Caco-2 (cell line): ENCODE measurements at regions not wholly inside any gene's neighbourhood (a gene's known extent, or its start where the extent isn't known, plus 50 kb on each side); places are given as distances from the start of the nearest gene placed in this dataset.

ENCODE experiments used
- BruUV-seq: library from RNA; stranded (reverse); fragments of 400-500 nt; replicated peaks from 2 replicates; lab custom pipeline; 2021; lab: Mats Ljungman, UMichigan
- CTCF ChIA-PET: fragments of 300-600 bp; sonication (Branson Sonifier 250); formaldehyde crosslinking; loops from one replicate; lab custom pipeline; 2022; ENCODE audit warnings: antibody characterized with exemption; lab: Charles Lee
- POLR2A ChIA-PET: fragments of 300-600 bp; sonication (Branson Sonifier 250); formaldehyde crosslinking; loops from one replicate; lab custom pipeline; 2022; ENCODE audit warnings: antibody characterized with exemption; lab: Charles Lee
- DNase-seq, 2 experiments: peaks; one replicate each; pipeline versions ENCODE4 v3.0.0 to v3.0.0-alpha.2; 2020 to 2022
- H3K27me3 ChIP-seq: replicated peaks from 2 replicates; pipeline ENCODE4 v1.6.0; 2011; ENCODE audit warnings: low read length; ENCODE audit not compliant: control insufficient read depth, insufficient read depth
- H3K36me3 ChIP-seq: 2 replicates; pipeline ENCODE4 v1.5.1; 2011; ENCODE audit warnings: low read length; ENCODE audit not compliant: control insufficient read depth, insufficient read depth
- H3K4me1 ChIP-seq: fragments of 250-450 bp; sonication (Bioruptor Pico); 2 replicates; pipeline ENCODE4 v1.5.1; 2020; ENCODE audit warnings: mild to moderate bottlenecking
- H3K4me3 ChIP-seq: 2 replicates; pipeline ENCODE4 v1.5.1; 2011; ENCODE audit warnings: low read depth, mild to moderate bottlenecking, control low read depth, low read length
- H3K9me3 ChIP-seq: fragments of 250-450 bp; sonication (Bioruptor Pico); 2 replicates; pipeline ENCODE4 v1.5.1; 2020; ENCODE audit warnings: mild to moderate bottlenecking, moderate library complexity
- H3K27ac Mint-ChIP-seq: one replicate; pipeline ENCODE4 v1.8.0; 2022; ENCODE audit warnings: mixed read lengths; ENCODE audit not compliant: unreplicated experiment
- H3K27me3 Mint-ChIP-seq: one replicate; pipeline ENCODE4 v1.8.0; 2022; ENCODE audit warnings: mixed read lengths; ENCODE audit not compliant: insufficient read depth, unreplicated experiment
- H3K36me3 Mint-ChIP-seq: one replicate; pipeline ENCODE4 v1.8.0; 2022; ENCODE audit warnings: mild to moderate bottlenecking, mixed read lengths; ENCODE audit not compliant: insufficient read depth, unreplicated experiment
- H3K4me1 Mint-ChIP-seq: one replicate; pipeline ENCODE4 v1.8.0; 2022; ENCODE audit warnings: low read depth, mixed read lengths; ENCODE audit not compliant: unreplicated experiment
- H3K4me3 Mint-ChIP-seq: one replicate; pipeline ENCODE4 v1.8.0; 2022; ENCODE audit warnings: mild to moderate bottlenecking, moderate library complexity, mixed read lengths; ENCODE audit not compliant: unreplicated experiment
- H3K9me3 Mint-ChIP-seq: one replicate; pipeline ENCODE4 v1.8.0; 2022; ENCODE audit warnings: mixed read lengths; ENCODE audit not compliant: unreplicated experiment
- intact Hi-C: fragments of 100-400 bp; cut with micrococcal nuclease; formaldehyde crosslinking; loops from one replicate; pipeline ENCODE4 v1.10.0; 2022; ENCODE audit not compliant: unreplicated experiment
- TF ChIP-seq, protein P1 (sequence below), 2 experiments: fragments of 200-600 bp in 1 of 2; IDR thresholded peaks; 1 replicate in 1 of 2; 2 replicates in 1 of 2; pipeline versions ENCODE4 v1.5.1 to v1.8.0; 2011 to 2022; ENCODE audit warnings: antibody characterized with exemption in 1 of 2, control low read depth in 1 of 2, inconsistent platforms in 1 of 2, low read depth in 1 of 2, low read length in 1 of 2, mild to moderate bottlenecking in 1 of 2, moderate library complexity in 1 of 2; ENCODE audit not compliant: insufficient read depth in 1 of 2, severe bottlenecking in 1 of 2, unreplicated experiment in 1 of 2

DNA sequence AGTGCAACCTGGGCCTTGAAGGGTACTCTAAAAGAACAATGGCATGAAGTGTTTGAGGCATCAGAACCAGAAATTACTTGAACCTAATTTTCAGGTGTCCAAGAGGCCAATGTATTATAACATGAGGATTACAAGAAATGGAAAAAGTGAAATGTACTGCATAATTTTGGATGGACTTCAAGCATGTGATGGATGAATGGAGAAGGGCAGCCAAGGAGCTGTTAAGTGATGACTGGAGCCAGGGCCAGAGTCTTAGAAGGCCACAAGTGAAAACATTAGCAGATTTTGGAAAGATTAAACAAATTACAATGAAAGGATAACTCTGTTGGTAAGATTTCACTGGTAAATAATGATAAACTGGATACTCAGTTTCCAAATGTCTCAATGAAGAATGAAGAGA is 738.2 kb downstream of the CD109 start:
- no TSS peak for BruUV-seq
- Mint-ChIP-seq H3K36me3 (no peaks in the 10 kb centered on the region), H3K9me3 (no peaks in the 10 kb centered on the region), H3K27ac (no peak overlapping the region), H3K4me1 (peaks cover 3% of the 10 kb centered on the region), H3K27me3 (peaks cover 3% of the 10 kb centered on the region), H3K4me3 (no peak overlapping the region)
- DNase-seq, result no peak
- Histone ChIP-seq H3K9me3 (no peaks in the 10 kb centered on the region), H3K27me3 (no peaks in the 10 kb centered on the region), H3K4me3 (no peak overlapping the region), H3K4me1 (no peaks in the 10 kb centered on the region), H3K36me3 (no peaks in the 10 kb centered on the region)
- ChIA-PET POLR2A (no interaction called here), CTCF (no interaction called here)
- TF ChIP-seq, protein P1, sequence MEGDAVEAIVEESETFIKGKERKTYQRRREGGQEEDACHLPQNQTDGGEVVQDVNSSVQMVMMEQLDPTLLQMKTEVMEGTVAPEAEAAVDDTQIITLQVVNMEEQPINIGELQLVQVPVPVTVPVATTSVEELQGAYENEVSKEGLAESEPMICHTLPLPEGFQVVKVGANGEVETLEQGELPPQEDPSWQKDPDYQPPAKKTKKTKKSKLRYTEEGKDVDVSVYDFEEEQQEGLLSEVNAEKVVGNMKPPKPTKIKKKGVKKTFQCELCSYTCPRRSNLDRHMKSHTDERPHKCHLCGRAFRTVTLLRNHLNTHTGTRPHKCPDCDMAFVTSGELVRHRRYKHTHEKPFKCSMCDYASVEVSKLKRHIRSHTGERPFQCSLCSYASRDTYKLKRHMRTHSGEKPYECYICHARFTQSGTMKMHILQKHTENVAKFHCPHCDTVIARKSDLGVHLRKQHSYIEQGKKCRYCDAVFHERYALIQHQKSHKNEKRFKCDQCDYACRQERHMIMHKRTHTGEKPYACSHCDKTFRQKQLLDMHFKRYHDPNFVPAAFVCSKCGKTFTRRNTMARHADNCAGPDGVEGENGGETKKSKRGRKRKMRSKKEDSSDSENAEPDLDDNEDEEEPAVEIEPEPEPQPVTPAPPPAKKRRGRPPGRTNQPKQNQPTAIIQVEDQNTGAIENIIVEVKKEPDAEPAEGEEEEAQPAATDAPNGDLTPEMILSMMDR (IDR thresholded peaks at IDR 0.05; ENCODE audit: insufficient read depth in 1 of 2, low read depth in 1 of 2, low read length in 1 of 2, severe bottlenecking in 1 of 2, unreplicated experiment in 1 of 2), result no peak
- intact Hi-C loops, result no loop called here

DNA sequence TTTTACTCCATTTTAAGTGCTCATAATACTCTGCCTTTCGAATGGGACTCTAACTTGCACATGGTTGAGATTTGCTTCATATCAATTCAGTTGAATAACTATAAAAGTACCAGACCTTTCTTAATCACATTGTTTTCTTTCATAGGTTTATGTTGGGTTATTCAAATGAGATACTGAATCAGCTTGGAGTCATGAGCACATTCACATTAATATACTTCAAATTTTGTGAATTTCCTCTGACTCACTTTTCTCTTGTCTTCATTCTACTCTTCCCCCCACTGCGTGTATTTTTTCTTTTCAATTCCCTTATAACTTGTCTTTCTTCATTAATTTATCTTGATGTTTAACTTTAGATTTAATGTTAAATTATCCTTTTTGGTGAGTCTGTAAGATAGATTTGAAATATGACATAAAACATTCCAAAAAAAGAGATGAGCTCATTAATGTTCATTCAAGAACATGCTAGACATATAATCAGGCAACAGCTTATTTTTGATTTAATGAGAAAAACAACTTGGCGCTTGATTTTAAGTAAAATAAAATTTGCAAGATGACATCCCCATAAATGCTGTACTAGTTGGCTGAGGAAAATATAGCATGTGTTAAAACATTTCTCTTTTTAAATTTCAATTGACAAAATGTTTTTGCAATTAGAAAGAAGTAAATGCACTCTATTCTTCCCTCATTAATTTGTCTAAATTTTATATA is 736.0 kb downstream of the CD109 start:
- no peak for DNase-seq
- H3K36me3 ChIP-seq, result no peaks in the 10 kb centered on the region
- BruUV-seq, result no TSS peak
- Mint-ChIP-seq H3K27me3 (peaks cover 3% of the 10 kb centered on the region), H3K4me3 (no peak overlapping the region), H3K9me3 (no peaks in the 10 kb centered on the region), H3K27ac (no peak overlapping the region), H3K4me1 (peaks cover 11% of the 10 kb centered on the region), H3K36me3 (no peaks in the 10 kb centered on the region)
- CTCF ChIA-PET, result no interaction called here
- H3K27me3 ChIP-seq, result no peaks in the 10 kb centered on the region
- no peaks in the 10 kb centered on the region for H3K4me1 ChIP-seq
- intact Hi-C loops, result no loop called here
- POLR2A ChIA-PET, result no interaction called here
- H3K9me3 ChIP-seq, result no peaks in the 10 kb centered on the region
- TF ChIP-seq, protein P1 (IDR thresholded peaks at IDR 0.05; ENCODE audit: insufficient read depth in 1 of 2, low read depth in 1 of 2, low read length in 1 of 2, severe bottlenecking in 1 of 2, unreplicated experiment in 1 of 2), result no peak
- H3K4me3 ChIP-seq, result no peak overlapping the region

DNA sequence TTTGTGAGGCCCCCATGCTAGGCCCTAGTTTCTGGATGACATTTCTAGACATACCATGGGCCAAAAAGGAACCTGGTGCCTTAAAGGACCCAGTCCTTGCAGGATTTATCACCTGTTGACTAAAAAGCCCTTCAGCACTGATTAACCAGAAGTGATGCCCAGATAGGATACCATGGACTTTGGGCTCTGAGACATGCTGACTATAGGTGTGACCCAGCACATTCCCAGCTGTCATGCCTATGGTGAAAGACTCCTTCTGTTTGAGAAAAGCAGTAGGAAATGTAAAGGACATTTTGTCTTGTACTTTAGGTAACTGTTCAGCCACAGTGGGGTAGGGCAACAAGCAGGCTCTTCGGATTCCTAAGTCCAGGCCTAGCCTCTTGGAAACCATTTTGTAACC is 724.2 kb downstream of the CD109 start:
- Mint-ChIP-seq H3K4me1 (no peaks in the 10 kb centered on the region), H3K36me3 (no peaks in the 10 kb centered on the region), H3K27ac (peak overlapping the region; percentile 88), H3K4me3 (no peak overlapping the region), H3K9me3 (peaks cover 12% of the 10 kb centered on the region), H3K27me3 (no peaks in the 10 kb centered on the region)
- ChIA-PET CTCF (no interaction called here), POLR2A (no interaction called here)
- H3K4me1 ChIP-seq, result peaks cover 14% of the 10 kb centered on the region
- no TSS peak for BruUV-seq
- DNase-seq, result peak; percentile 57 to 71
- TF ChIP-seq, protein P1 (IDR thresholded peaks at IDR 0.05; ENCODE audit: insufficient read depth in 1 of 2, low read depth in 1 of 2, low read length in 1 of 2, severe bottlenecking in 1 of 2, unreplicated experiment in 1 of 2), result no peak
- no peak overlapping the region for H3K4me3 ChIP-seq
- peaks cover 2% of the 10 kb centered on the region; the same call in 1 of the 2 replicates for H3K9me3 ChIP-seq
- H3K27me3 ChIP-seq, result no peaks in the 10 kb centered on the region
- H3K36me3 ChIP-seq, result no peaks in the 10 kb centered on the region; the same call in 1 of the 2 replicates
- intact Hi-C loops, result loop anchor here (1.0 kb wide), 1 partner anchor 114 kb away; no protein-coding TSS in a partner anchor
